G401 (cell line): ENCODE measurements at regions not wholly inside any gene's neighbourhood (a gene's known extent, or its start where the extent isn't known, plus 50 kb on each side); places are given as distances from the start of the nearest gene placed in this dataset.
"Not testable (repeated sequence)": the region's sequence is repeated elsewhere in the genome, so short reads cannot be mapped to it uniquely, and the experiment has no call there.

Experiments used
- DNase-seq: peaks from one replicate; pipeline ENCODE4 v3.0.0-alpha.2; 2015; ENCODE audit warnings: low spot score
- in situ Hi-C: cut with HindIII; loops from 2 replicates; pipeline ENCODE4 v1.10.0; 2016; ENCODE audit warnings: low sequenced_read_pairs, mixed read lengths

- no peak for DNase-seq
- in situ Hi-C loops: no loop called here
Measured at GRCh38 chr20:33908336-33908735, 85.4 kb upstream of the RALY start.

DNA sequence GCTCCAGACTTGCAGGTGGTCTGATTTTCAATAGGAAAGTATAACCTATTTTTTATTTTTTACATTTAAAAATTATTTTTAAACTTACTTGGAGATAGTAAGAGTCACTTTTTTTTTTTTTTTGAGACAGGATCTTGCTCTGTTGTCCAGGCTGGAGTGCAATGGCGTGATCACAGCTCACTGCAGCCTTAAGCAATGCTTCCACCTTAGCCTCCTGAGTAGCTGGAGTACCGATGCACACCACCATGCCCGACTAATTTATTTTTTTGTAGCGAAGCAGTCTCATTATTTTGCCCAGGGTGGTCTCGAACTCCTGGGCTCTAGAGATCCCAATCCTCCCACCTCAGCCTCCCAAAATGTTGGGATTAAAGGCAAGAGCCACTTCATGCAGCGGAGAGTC is 84.8 kb upstream of the RALY start:
- no peak for DNase-seq
- in situ Hi-C loops: no loop called here

- in situ Hi-C loops: no loop called here
- DNase-seq: no peak
Measured at GRCh38 chr20:33909331-33909921, 84.3 kb upstream of the RALY start.

- in situ Hi-C loops: no loop called here
- no peak for DNase-seq
Measured at GRCh38 chr20:33910056-33910455, 83.7 kb upstream of the RALY start.

DNA sequence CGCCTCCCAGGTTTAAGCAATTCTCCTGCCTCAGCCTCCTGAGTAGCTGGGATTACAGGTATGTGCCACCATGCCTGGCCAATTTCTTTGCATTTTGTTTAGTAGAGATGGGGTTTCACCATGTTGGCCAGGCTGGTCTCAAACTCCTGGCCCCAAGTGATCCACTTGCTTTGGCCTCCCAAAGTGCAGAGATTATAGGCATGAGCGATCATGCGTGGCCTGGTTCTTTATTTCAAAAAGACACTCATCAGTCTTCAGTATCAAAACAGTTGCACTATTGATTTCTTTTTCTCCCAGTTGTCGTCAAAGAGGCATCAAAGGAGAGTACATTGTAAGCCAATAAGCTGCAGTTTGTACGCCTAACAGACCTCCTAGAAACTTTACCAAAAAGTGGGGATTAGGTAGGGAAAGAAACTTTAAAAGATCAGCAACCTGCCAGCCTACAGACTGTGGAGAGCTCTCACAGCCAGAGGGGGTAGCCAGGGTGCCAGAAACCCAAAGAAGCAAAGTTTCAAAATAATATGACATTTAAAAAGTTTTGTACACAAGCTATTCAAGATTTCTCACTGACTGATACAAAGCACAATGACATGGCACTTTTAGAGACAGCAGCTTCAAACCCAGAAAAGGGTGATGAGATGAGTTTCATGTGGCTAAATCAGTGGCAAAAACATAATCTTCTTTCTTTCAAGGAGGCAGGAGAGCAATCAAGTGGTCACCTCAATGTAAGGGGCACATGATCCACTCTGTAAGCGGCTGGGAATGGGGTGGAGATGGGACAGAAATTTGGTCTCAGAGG is 83.0 kb upstream of the RALY start:
- in situ Hi-C loops: no loop called here

GRCh38 chr20:33914919-33915318 is 78.8 kb upstream of the RALY start:
- no peak for DNase-seq

More for the DNA sequence above, 83.0 kb upstream of the RALY start:
- DNase-seq: no peak

GRCh38 chr20:33915726-33916331 is 77.9 kb upstream of the RALY start:
- in situ Hi-C loops: no loop called here
- DNase-seq: peak; percentile 3

More at GRCh38 chr20:33914919-33915318, 78.8 kb upstream of the RALY start:
- in situ Hi-C loops: no loop called here

GRCh38 chr20:33916768-33917167 is 76.9 kb upstream of the RALY start:
- DNase-seq: no peak
- in situ Hi-C loops: no loop called here

DNA sequence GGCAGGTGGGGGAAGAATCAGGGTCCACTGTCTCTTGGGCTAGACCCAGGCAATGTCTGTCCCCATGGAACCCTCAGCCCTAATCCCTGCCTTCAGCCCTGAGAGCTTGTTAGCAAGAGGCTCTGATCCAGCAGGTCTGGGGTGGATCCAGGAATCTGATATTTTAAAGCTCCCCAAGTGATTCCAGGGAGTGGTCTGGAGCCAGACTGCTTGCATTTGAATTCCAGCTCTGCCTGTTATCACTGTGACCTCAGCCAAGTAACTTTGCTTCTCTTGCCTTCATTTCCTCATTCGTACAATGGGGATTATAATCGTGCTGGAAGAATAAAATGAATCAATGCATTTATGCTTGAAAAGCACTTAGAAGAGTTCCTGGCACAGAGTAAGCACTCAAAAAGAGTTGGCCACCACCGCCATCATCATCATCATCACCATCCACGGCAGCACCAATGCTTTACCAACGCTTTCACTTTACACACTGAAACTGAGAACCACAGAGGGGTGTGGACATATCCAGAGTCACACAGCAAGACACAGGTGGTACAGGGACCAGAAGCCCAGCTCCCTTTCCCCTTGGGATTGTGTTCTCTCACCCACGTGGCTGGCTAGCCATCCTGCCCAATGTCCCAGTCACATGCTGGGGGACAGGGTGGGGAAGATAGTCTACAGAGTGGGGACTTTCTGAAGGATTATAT is 75.7 kb upstream of the RALY start:
- DNase-seq: no peak

DNA sequence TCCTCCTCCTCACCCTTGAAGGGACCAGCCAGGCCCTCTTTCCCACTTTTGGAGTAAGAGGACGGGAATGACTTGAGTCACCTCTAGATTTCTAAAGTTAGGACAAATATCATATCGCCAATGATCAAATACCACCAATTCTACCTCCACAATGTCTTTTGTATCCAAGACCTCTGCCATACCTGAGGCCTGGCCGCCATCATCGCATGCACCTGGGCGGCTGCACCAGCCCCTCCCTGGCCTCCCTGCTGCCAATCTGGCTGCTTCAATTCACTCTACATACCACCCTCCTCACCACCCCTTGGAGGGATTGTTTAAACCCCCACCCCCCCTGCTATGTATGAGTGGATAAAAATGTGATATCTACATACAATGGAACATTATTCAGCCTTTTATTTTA is 75.0 kb upstream of the RALY start:
- in situ Hi-C loops: no loop called here
- no peak for DNase-seq

More for the DNA sequence above, 75.7 kb upstream of the RALY start:
- in situ Hi-C loops: no loop called here

DNA sequence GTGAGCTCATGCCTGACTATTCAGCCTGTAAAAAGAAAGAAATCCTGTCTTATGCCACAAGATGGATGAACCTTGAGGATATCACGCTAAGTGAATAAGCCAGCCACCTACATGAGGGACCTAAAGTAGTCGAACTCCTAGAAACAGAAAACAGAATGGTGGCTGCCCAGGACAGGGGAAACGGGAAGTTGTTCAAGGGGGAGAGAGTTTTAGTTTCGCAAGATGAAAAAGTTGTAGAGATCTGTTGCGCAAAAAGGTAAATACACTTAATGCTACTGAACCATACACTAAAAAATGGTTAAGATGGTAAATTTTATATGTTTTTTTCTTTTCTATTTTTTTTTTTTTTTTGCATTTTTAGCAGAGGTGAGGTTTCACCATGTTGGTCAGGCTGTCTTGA is 74.1 kb upstream of the RALY start:
- in situ Hi-C loops: no loop called here
- DNase-seq: no peak

DNA sequence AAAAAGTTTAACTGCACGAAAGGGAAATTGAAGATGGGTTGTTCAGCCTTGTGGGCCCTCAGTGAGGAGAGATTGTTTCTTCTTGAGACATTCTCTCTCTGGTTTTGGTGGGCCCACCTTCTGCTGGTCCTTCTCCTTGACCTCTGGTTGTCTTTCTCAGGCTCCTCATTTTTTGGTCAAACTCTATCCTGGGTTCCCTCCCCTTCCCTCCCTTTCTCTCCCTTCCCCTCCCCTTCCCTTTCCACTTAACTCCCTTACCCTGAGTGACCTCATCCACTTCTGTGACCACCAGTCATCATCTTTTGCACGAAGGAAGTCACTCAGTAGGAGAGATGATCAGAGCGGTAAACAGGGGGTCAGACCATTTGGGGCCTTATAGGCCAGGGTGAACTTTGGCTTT is 71.5 kb upstream of the RALY start:
- in situ Hi-C loops: no loop called here
- no peak for DNase-seq

- DNase-seq: no peak
- in situ Hi-C loops: no loop called here
Measured at GRCh38 chr20:33923740-33924139, 70.0 kb upstream of the RALY start.

DNA sequence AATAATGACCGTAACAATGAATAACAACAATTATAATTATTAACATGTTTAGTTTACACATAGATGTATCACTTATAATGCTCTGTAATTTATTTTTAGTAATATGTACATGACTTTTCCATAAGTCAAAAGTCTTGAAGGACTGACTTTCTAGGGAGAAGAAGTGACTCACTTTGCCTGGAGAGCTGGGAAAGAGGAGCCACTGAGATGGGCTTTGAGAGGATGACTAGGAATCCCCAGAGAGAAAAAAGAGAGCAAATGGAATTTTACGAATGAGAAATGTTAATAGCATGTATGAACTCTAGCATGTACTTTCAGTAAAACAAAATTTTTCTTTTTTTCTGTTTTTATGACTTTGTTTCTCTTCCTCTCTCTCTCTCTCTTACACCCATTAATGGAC is 67.8 kb upstream of the RALY start:
- no peak for DNase-seq
- in situ Hi-C loops: no loop called here

GRCh38 chr20:33926425-33926824 is 67.3 kb upstream of the RALY start:
- in situ Hi-C loops: no loop called here
- no peak for DNase-seq

GRCh38 chr20:33927724-33928123 is 66.0 kb upstream of the RALY start:
- in situ Hi-C loops: no loop called here
- no peak for DNase-seq

GRCh38 chr20:33929917-33930316 is 63.8 kb upstream of the RALY start:
- in situ Hi-C loops: no loop called here
- no peak for DNase-seq

GRCh38 chr20:33933469-33933909 is 60.2 kb upstream of the RALY start:
- in situ Hi-C loops: no loop called here
- peak; percentile 68 for DNase-seq

DNA sequence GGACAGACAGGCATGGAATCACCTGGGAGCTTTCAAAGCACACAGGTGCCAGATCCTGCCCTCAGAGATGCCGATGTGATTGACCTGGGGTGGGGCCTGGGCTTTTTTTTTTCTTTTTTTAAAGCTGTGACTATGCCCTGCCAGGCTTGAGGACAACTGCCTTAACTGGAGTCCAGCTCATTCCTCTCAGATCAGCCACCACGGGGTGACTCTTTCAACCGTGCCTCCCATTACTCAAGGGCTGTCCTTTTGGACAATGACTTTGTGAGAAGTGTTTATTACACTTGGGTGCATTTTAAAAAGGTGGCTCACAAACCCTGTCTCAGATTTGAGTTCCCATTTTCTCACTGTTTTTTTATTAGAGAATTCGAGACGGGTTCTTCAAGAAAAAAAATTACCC is 57.1 kb upstream of the RALY start:
- in situ Hi-C loops: no loop called here
- no peak for DNase-seq

DNA sequence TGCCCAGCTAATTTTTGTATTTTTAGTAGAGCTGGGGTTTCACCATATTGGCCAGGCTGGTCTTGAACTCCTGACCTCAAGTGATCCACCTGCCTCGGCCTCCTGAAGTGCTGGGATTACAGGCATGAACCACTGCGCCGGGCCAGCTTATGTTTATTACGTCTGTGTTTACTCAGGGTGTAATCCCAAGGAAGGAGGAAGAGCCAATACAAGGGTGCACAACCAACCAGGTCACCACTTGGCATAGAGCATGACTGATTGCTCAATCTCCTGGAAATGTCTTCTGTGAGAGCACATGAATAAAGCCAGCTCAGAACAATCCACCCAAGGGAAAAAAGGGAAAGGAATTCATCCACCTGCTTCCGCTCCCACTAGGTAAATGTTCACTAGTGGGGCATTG is 54.7 kb upstream of the RALY start:
- in situ Hi-C loops, DNase-seq: not testable (repeated sequence)
